Upper lobe of left lung (tissue), 6 donors: ENCODE measurements at regions not wholly inside any gene's neighbourhood (a gene's known extent, or its start where the extent isn't known, plus 50 kb on each side); places are given as distances from the start of the nearest gene placed in this dataset.
"Not testable (repeated sequence)": the region's sequence is repeated elsewhere in the genome, so short reads cannot be mapped to it uniquely, and the experiment has no call there.

ENCODE experiments used
- ATAC-seq, 2 donors: fragments of 200-7000 bp; cut with Tn5 transposase; one replicate each; pipeline ENCODE4 v1.9.1; 2022; ENCODE audit warnings: mild to moderate bottlenecking in 2 of 2, moderate library complexity in 2 of 2; ENCODE audit not compliant: low FRiP score in 2 of 2
- DNase-seq, 2 donors: peaks; one replicate each; pipeline ENCODE4 v3.0.0-alpha.2; 2019 to 2020
- H3K27ac ChIP-seq, 4 donors: fragments of 200-600 bp; sonication (generic); one replicate each; pipeline ENCODE4 v1.5.1; 2016 to 2019
- H3K27me3 ChIP-seq, 4 donors: fragments of 200-600 bp; sonication (generic); one replicate each; pipeline ENCODE4 v1.5.1; 2017 to 2019
- H3K36me3 ChIP-seq, 4 donors: fragments of 200-600 bp; sonication (generic); one replicate each; pipeline ENCODE4 v1.5.1; 2016 to 2019
- H3K4me1 ChIP-seq, 4 donors: fragments of 200-600 bp; sonication (generic); one replicate each; pipeline ENCODE4 v1.5.1; 2018 to 2019
- H3K4me3 ChIP-seq, 4 donors: fragments of 200-600 bp; sonication (generic); one replicate each; pipeline ENCODE4 v1.5.1; 2017 to 2019; ENCODE audit warnings: mild to moderate bottlenecking in 2 of 4, moderate library complexity in 1 of 4
- H3K9me3 ChIP-seq, 4 donors: fragments of 200-600 bp; sonication (generic); one replicate each; pipeline ENCODE4 v1.5.1; 2018 to 2019
- CTCF ChIP-seq, 6 experiments: fragments of 450-650 bp in 4 of 6; fragments of 200-600 bp in 2 of 6; sonication (generic) in 2 of 6; IDR thresholded peaks; one replicate each; pipeline ENCODE4 v1.5.1; 2016 to 2019; ENCODE audit warnings: antibody characterized with exemption in 6 of 6
- EP300 ChIP-seq, 4 donors: sonication (generic); formaldehyde crosslinking; IDR thresholded peaks; one replicate each; pipeline ENCODE4 v1.5.1; 2017; ENCODE audit warnings: antibody characterized with exemption in 4 of 4, control low read depth in 2 of 4
- POLR2A ChIP-seq, 4 donors: fragments of 450-650 bp; IDR thresholded peaks; one replicate each; pipeline ENCODE4 v1.5.1; 2016 to 2017; ENCODE audit warnings: antibody characterized with exemption in 4 of 4, mild to moderate bottlenecking in 2 of 4
- POLR2AphosphoS5 ChIP-seq, 2 donors: sonication (generic); formaldehyde crosslinking; IDR thresholded peaks; one replicate each; pipeline ENCODE4 v1.5.1; 2017; ENCODE audit warnings: antibody characterized with exemption in 2 of 2
- WGBS, 2 donors: methylation state at CpG; one replicate each; pipeline ENCODE4 v1.1.5; 2017 to 2018; 5-methylcytosine and 5-hydroxymethylcytosine counted together
- donor health status: DM: no; HTN: no; CAD: no; lungs with moderate emphysema.
- donor health status: DM: no; HTN: yes; CAD: no; lungs with severe emphysema.

- DNase-seq, result no peak
- no peaks in the 10 kb centered on the region for H3K9me3 ChIP-seq
- no peaks in the 10 kb centered on the region for H3K27me3 ChIP-seq
- peaks cover 7 to 11% (median 9%) of the 10 kb centered on the region in 4 donors for H3K4me1 ChIP-seq
- TF ChIP-seq POLR2AphosphoS5 (IDR thresholded peaks at IDR 0.05) (no peak), CTCF (IDR thresholded peaks at IDR 0.05) (no peak), POLR2A (IDR thresholded peaks at IDR 0.05) (no peak), EP300 (IDR thresholded peaks at IDR 0.05) (no peak)
- no peaks in the 10 kb centered on the region for H3K36me3 ChIP-seq
- WGBS, 2 donors, result 81 to 83% methylated on average over 3 of the region's 3 CpGs
- no peak overlapping the region for H3K4me3 ChIP-seq
- no peak overlapping the region for H3K27ac ChIP-seq
- ATAC-seq, result no peak
Observed at GRCh38 chr12:4139191-4139590, 134.4 kb upstream of the CCND2 start.

- not testable (repeated sequence) for DNase-seq, H3K27ac ChIP-seq, ATAC-seq, H3K9me3 ChIP-seq, H3K36me3 ChIP-seq, H3K27me3 ChIP-seq, H3K4me3 ChIP-seq
- H3K4me1 ChIP-seq, result peaks cover 7 to 16% (median 11%) of the 10 kb centered on the region in 4 donors
- WGBS, 2 donors, result 86 to 94% methylated on average over 3 of the region's 3 CpGs
Observed at GRCh38 chr12:4138532-4138931, 135.0 kb upstream of the CCND2 start.

GRCh38 chr12:4138051-4138450 lies 135.5 kb upstream of the CCND2 start:
- WGBS, 2 donors, result 85 to 88% methylated on average over 2 of the region's 2 CpGs
- no peaks in the 10 kb centered on the region for H3K36me3 ChIP-seq
- ATAC-seq (no peak), DNase-seq (no peak)
- no peaks in the 10 kb centered on the region for H3K27me3 ChIP-seq
- H3K9me3 ChIP-seq, result no peaks in the 10 kb centered on the region
- no peak for TF ChIP-seq POLR2A (IDR thresholded peaks at IDR 0.05)
- TF ChIP-seq CTCF (IDR thresholded peaks at IDR 0.05), result no peak
- no peak for TF ChIP-seq POLR2AphosphoS5 (IDR thresholded peaks at IDR 0.05)
- TF ChIP-seq EP300 (IDR thresholded peaks at IDR 0.05), result no peak
- peaks cover 7 to 14% (median 10%) of the 10 kb centered on the region in 4 donors for H3K4me1 ChIP-seq
- no peak overlapping the region for H3K27ac ChIP-seq
- no peak overlapping the region for H3K4me3 ChIP-seq

GRCh38 chr12:4137441-4137840 lies 136.1 kb upstream of the CCND2 start:
- ATAC-seq, result no peak
- Histone ChIP-seq H3K27me3 (no peaks in the 10 kb centered on the region), H3K4me3 (no peak overlapping the region), H3K9me3 (no peaks in the 10 kb centered on the region), H3K36me3 (no peaks in the 10 kb centered on the region), H3K27ac (no peak overlapping the region), H3K4me1 (peaks cover 5 to 14% (median 9%) of the 10 kb centered on the region in 4 donors)
- no peak for DNase-seq
- 88 to 91% methylated on average over 5 of the region's 5 CpGs for WGBS, 2 donors
- TF ChIP-seq POLR2A (IDR thresholded peaks at IDR 0.05) (no peak), POLR2AphosphoS5 (IDR thresholded peaks at IDR 0.05) (no peak), CTCF (IDR thresholded peaks at IDR 0.05) (no peak), EP300 (IDR thresholded peaks at IDR 0.05) (no peak)

- ATAC-seq, result no peak
- H3K27me3 ChIP-seq, result no peaks in the 10 kb centered on the region
- TF ChIP-seq EP300 (IDR thresholded peaks at IDR 0.05), result no peak
- TF ChIP-seq POLR2AphosphoS5 (IDR thresholded peaks at IDR 0.05), result no peak
- TF ChIP-seq CTCF (IDR thresholded peaks at IDR 0.05), result no peak
- TF ChIP-seq POLR2A (IDR thresholded peaks at IDR 0.05), result no peak
Observed at GRCh38 chr12:4137015-4137414, 136.5 kb upstream of the CCND2 start.

More at GRCh38 chr12:4137015-4137414, 136.5 kb upstream of the CCND2 start:
- no peak for DNase-seq
- peaks cover 4 to 14% (median 8%) of the 10 kb centered on the region in 4 donors for H3K4me1 ChIP-seq
- 44 to 64% methylated on average over 5 of the region's 5 CpGs for WGBS, 2 donors
- H3K4me3 ChIP-seq, result no peak overlapping the region
- no peak overlapping the region for H3K27ac ChIP-seq
- no peaks in the 10 kb centered on the region for H3K36me3 ChIP-seq
- no peaks in the 10 kb centered on the region for H3K9me3 ChIP-seq
